ENCODE measurements at regions not wholly inside any gene's neighbourhood (a gene's known extent, or its start where the extent isn't known, plus 50 kb on each side); places are given as distances from the start of the nearest gene placed in this dataset.
A peak's percentile ranks its signal among the peaks of the same experiment; 100 is the strongest.

DNA sequence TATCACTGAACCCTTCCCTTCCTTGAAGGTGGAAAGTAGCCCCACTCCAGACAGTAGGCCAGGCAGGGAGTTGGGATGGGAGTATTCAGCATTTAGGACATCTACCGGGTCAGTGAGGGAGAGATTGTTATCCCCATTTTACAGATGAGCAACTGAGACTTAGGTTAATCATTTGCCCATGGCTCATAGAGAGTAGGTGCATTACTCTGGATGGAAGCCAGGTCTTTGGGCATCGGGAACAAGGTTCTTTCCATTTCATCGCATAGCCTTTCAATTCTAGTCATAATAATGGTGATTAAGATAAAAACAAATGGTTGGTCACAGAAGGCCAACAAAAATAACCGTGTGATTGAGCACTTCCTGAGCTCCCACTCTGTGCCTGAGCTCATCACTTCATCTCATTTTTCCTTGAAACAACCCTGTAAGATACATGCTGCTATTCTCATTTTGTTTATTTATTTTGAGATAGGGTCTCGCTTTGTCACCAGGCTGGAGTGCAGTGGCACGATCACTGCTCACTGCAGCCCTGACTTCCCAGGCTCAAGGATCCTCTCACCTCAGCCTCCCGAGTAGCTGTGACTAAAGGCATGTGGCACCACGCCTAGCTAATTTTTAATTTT lies 64.8 kb downstream of the NAV1 start:
- no peak overlapping the region for H3K27ac ChIP-seq (ENCODE audit: low read depth, low read length)
- ChIA-PET CTCF (interaction anchor here (1.3 to 1.8 kb wide), 2 partner anchors 44 to 189 kb away, joined by 4 to 5 read pairs; no protein-coding TSS in a partner anchor), POLR2A (interaction anchor here (0.7 to 3.6 kb wide), 8 partner anchors 10 to 45 kb away, joined by 3 to 30 read pairs (median 9); no protein-coding TSS in a partner anchor)
- TF ChIP-seq, protein P1, sequence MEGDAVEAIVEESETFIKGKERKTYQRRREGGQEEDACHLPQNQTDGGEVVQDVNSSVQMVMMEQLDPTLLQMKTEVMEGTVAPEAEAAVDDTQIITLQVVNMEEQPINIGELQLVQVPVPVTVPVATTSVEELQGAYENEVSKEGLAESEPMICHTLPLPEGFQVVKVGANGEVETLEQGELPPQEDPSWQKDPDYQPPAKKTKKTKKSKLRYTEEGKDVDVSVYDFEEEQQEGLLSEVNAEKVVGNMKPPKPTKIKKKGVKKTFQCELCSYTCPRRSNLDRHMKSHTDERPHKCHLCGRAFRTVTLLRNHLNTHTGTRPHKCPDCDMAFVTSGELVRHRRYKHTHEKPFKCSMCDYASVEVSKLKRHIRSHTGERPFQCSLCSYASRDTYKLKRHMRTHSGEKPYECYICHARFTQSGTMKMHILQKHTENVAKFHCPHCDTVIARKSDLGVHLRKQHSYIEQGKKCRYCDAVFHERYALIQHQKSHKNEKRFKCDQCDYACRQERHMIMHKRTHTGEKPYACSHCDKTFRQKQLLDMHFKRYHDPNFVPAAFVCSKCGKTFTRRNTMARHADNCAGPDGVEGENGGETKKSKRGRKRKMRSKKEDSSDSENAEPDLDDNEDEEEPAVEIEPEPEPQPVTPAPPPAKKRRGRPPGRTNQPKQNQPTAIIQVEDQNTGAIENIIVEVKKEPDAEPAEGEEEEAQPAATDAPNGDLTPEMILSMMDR (IDR thresholded peaks at IDR 0.05; ENCODE audit: low read depth, low read length), result no peak
- no peaks in the 10 kb centered on the region for H3K9me3 ChIP-seq (ENCODE audit: control insufficient read depth, insufficient read depth, low read length)
- H3K4me3 ChIP-seq (ENCODE audit: low read depth, low read length), result no peak overlapping the region
- H3K27me3 ChIP-seq (ENCODE audit: control insufficient read depth, insufficient read depth, low read length), result no peaks in the 10 kb centered on the region
- no peak for DNase-seq (ENCODE audit: low read depth, low spot score)

DNA sequence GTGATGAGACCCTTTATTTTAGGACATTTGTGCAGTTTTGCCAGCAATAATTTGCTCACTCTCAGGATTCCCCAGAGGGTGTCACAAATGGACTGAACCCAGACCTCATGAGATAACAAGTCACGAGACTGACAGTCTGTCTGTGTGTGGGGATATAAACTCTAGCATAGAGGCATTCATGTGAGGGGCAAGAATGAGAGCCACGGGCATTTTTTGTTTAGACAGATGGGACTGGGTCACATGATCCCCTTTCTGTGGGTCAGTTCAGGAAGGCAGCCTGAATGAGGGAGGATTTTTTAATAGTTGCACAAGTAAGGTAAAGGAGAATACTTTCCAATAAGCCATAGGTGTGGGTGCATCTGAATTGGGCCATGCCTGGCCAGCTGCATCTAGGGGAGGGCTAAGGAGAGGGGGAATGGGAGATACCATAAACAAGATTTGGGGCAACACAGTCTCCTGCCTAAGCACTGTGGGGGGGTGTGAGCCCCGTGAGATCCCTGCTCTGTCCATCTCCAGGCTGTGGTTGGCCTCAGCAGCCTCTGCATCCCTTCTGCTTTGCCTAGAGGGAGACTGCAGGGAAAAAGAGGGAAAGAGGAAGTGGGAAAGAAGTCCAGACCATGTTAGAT lies 66.6 kb downstream of the NAV1 start:
- no peaks in the 10 kb centered on the region for H3K27me3 ChIP-seq (ENCODE audit: control insufficient read depth, insufficient read depth, low read length)
- no peaks in the 10 kb centered on the region for H3K9me3 ChIP-seq (ENCODE audit: control insufficient read depth, insufficient read depth, low read length)
- CTCF ChIA-PET, result interaction anchor here (0.5 to 1.2 kb wide), 2 partner anchors 9 to 97 kb away, joined by 3 to 5 read pairs; no protein-coding TSS in a partner anchor
- TF ChIP-seq, protein P1 (IDR thresholded peaks at IDR 0.05; ENCODE audit: low read depth, low read length), result no peak
- POLR2A ChIA-PET, result interaction anchor here (1.3 kb wide), 1 partner anchor 35 kb away, joined by 11 read pairs; no protein-coding TSS in a partner anchor
- no peak overlapping the region for H3K4me3 ChIP-seq (ENCODE audit: low read depth, low read length)
- peak overlapping the region; percentile 1 for H3K27ac ChIP-seq (ENCODE audit: low read depth, low read length)
- no peak for DNase-seq (ENCODE audit: low read depth, low spot score)

DNA sequence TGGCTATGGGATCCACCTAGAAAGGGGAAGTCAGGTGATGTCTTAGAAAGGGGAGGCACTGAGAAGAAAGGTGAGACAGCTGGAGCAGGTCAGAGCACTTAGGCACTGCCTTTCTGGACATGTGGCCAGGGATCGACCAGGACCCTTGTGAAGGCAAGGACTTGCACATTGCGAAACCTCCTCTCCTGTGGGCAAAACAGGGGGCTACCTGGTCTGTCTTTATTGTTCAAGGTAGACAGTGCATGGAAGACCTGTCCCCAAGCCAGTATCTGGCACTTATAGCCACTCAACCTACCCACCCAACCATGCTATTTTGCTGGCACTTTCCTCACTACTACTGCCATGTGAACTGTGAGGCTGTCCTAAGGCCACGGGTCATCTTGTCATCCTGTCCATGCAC lies 67.2 kb downstream of the NAV1 start:
- ChIA-PET POLR2A (no interaction called here), CTCF (no interaction called here)
- TF ChIP-seq, protein P1 (IDR thresholded peaks at IDR 0.05; ENCODE audit: low read depth, low read length), result no peak
- no peaks in the 10 kb centered on the region for H3K27me3 ChIP-seq (ENCODE audit: control insufficient read depth, insufficient read depth, low read length)
- no peak overlapping the region for H3K27ac ChIP-seq (ENCODE audit: low read depth, low read length)
- no peak for DNase-seq (ENCODE audit: low read depth, low spot score)
- no peak overlapping the region for H3K4me3 ChIP-seq (ENCODE audit: low read depth, low read length)
- no peaks in the 10 kb centered on the region for H3K9me3 ChIP-seq (ENCODE audit: control insufficient read depth, insufficient read depth, low read length)

DNA sequence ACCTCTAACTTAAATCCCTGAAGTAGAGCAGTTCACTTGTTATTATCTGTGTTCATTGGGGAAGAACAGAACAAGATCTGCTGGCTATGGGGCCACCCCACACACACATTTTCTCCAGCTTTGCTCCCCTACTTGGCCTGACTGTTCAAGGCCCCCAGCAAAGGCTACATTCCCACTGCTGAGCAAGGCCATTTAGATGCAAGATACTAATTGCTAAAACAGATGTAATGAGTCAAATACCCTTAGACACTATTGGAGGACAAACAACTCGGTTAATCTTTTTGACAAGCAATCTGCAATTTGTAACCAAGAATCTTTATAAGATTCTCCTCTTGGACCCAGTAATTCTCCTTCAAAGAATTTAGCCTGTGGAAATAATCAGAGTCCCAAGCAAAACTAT lies 67.7 kb downstream of the NAV1 start:
- Histone ChIP-seq H3K4me3 (ENCODE audit: low read depth, low read length) (no peak overlapping the region), H3K9me3 (ENCODE audit: control insufficient read depth, insufficient read depth, low read length) (no peaks in the 10 kb centered on the region), H3K27ac (ENCODE audit: low read depth, low read length) (no peak overlapping the region), H3K27me3 (ENCODE audit: control insufficient read depth, insufficient read depth, low read length) (no peaks in the 10 kb centered on the region)
- TF ChIP-seq, protein P1 (IDR thresholded peaks at IDR 0.05; ENCODE audit: low read depth, low read length), result no peak
- DNase-seq (ENCODE audit: low read depth, low spot score), result no peak
- CTCF ChIA-PET, result no interaction called here
- POLR2A ChIA-PET, result no interaction called here
